ENCODE measurements at regions not wholly inside any gene's neighbourhood (a gene's known extent, or its start where the extent isn't known, plus 50 kb on each side); places are given as distances from the start of the nearest gene placed in this dataset.

GRCh38 chr6:97639702-97640101, 356.7 kb upstream of the MMS22L start:
- Histone ChIP-seq H3K9ac (ENCODE audit: low read depth in 1 of 2, low read length in 2 of 2) (no peak overlapping the region), H3K4me3 (ENCODE audit: low read length in 2 of 2) (no peak overlapping the region), H3K36me3 (ENCODE audit: control insufficient read depth in 2 of 2, insufficient read depth in 2 of 2, low read length in 2 of 2) (no peaks in the 10 kb centered on the region), H3K4me1 (ENCODE audit: control insufficient read depth in 2 of 2, insufficient read depth in 2 of 2, low read length in 2 of 2) (no peaks in the 10 kb centered on the region), H3K27ac (ENCODE audit: low read depth in 2 of 2, low read length in 2 of 2) (no peak overlapping the region), H3K9me3 (ENCODE audit: control insufficient read depth in 2 of 2, low read length in 2 of 2) (no peaks in the 10 kb centered on the region), H3K27me3 (ENCODE audit: control insufficient read depth in 2 of 2, insufficient read depth in 2 of 2, low read length in 2 of 2) (no peaks in the 10 kb centered on the region)

- no peaks in the 10 kb centered on the region for H3K9me3 ChIP-seq (ENCODE audit: control insufficient read depth in 2 of 2, low read length in 2 of 2)
- H3K27me3 ChIP-seq (ENCODE audit: control insufficient read depth in 2 of 2, insufficient read depth in 2 of 2, low read length in 2 of 2): no peaks in the 10 kb centered on the region
- H3K4me1 ChIP-seq (ENCODE audit: control insufficient read depth in 2 of 2, insufficient read depth in 2 of 2, low read length in 2 of 2): no peaks in the 10 kb centered on the region
- H3K4me3 ChIP-seq (ENCODE audit: low read length in 2 of 2): no peak overlapping the region
- no peak overlapping the region for H3K9ac ChIP-seq (ENCODE audit: low read depth in 1 of 2, low read length in 2 of 2)
- H3K36me3 ChIP-seq (ENCODE audit: control insufficient read depth in 2 of 2, insufficient read depth in 2 of 2, low read length in 2 of 2): no peaks in the 10 kb centered on the region
- no peak overlapping the region for H3K27ac ChIP-seq (ENCODE audit: low read depth in 2 of 2, low read length in 2 of 2)
These were observed 361.3 kb upstream of the MMS22L start for GRCh38 chr6:97644353-97644752.

- no peaks in the 10 kb centered on the region for H3K27me3 ChIP-seq (ENCODE audit: control insufficient read depth in 2 of 2, insufficient read depth in 2 of 2, low read length in 2 of 2)
- no peak overlapping the region for H3K9ac ChIP-seq (ENCODE audit: low read depth in 1 of 2, low read length in 2 of 2)
- H3K4me3 ChIP-seq (ENCODE audit: low read length in 2 of 2): no peak overlapping the region
- H3K36me3 ChIP-seq (ENCODE audit: control insufficient read depth in 2 of 2, insufficient read depth in 2 of 2, low read length in 2 of 2): no peaks in the 10 kb centered on the region
- H3K27ac ChIP-seq (ENCODE audit: low read depth in 2 of 2, low read length in 2 of 2): no peak overlapping the region
- H3K4me1 ChIP-seq (ENCODE audit: control insufficient read depth in 2 of 2, insufficient read depth in 2 of 2, low read length in 2 of 2): no peaks in the 10 kb centered on the region
- H3K9me3 ChIP-seq (ENCODE audit: control insufficient read depth in 2 of 2, low read length in 2 of 2): no peaks in the 10 kb centered on the region
These were observed 362.7 kb upstream of the MMS22L start for GRCh38 chr6:97645757-97646156.

- Histone ChIP-seq H3K27ac (ENCODE audit: low read depth in 2 of 2, low read length in 2 of 2) (no peak overlapping the region), H3K9me3 (ENCODE audit: control insufficient read depth in 2 of 2, low read length in 2 of 2) (no peaks in the 10 kb centered on the region), H3K27me3 (ENCODE audit: control insufficient read depth in 2 of 2, insufficient read depth in 2 of 2, low read length in 2 of 2) (no peaks in the 10 kb centered on the region), H3K36me3 (ENCODE audit: control insufficient read depth in 2 of 2, insufficient read depth in 2 of 2, low read length in 2 of 2) (no peaks in the 10 kb centered on the region), H3K4me3 (ENCODE audit: low read length in 2 of 2) (no peak overlapping the region), H3K9ac (ENCODE audit: low read depth in 1 of 2, low read length in 2 of 2) (no peak overlapping the region), H3K4me1 (ENCODE audit: control insufficient read depth in 2 of 2, insufficient read depth in 2 of 2, low read length in 2 of 2) (no peaks in the 10 kb centered on the region)
These were observed 370.1 kb upstream of the MMS22L start for GRCh38 chr6:97653076-97653475.

GRCh38 chr6:97653517-97653916, 370.5 kb upstream of the MMS22L start:
- no peak overlapping the region for H3K4me3 ChIP-seq (ENCODE audit: low read length in 2 of 2)
- no peak overlapping the region for H3K27ac ChIP-seq (ENCODE audit: low read depth in 2 of 2, low read length in 2 of 2)
- no peaks in the 10 kb centered on the region for H3K36me3 ChIP-seq (ENCODE audit: control insufficient read depth in 2 of 2, insufficient read depth in 2 of 2, low read length in 2 of 2)
- H3K27me3 ChIP-seq (ENCODE audit: control insufficient read depth in 2 of 2, insufficient read depth in 2 of 2, low read length in 2 of 2): no peaks in the 10 kb centered on the region
- no peaks in the 10 kb centered on the region for H3K4me1 ChIP-seq (ENCODE audit: control insufficient read depth in 2 of 2, insufficient read depth in 2 of 2, low read length in 2 of 2)
- H3K9me3 ChIP-seq (ENCODE audit: control insufficient read depth in 2 of 2, low read length in 2 of 2): no peaks in the 10 kb centered on the region
- H3K9ac ChIP-seq (ENCODE audit: low read depth in 1 of 2, low read length in 2 of 2): no peak overlapping the region

- H3K27ac ChIP-seq (ENCODE audit: low read depth in 2 of 2, low read length in 2 of 2): no peak overlapping the region
- no peaks in the 10 kb centered on the region for H3K36me3 ChIP-seq (ENCODE audit: control insufficient read depth in 2 of 2, insufficient read depth in 2 of 2, low read length in 2 of 2)
- no peak overlapping the region for H3K4me3 ChIP-seq (ENCODE audit: low read length in 2 of 2)
- no peak overlapping the region for H3K9ac ChIP-seq (ENCODE audit: low read depth in 1 of 2, low read length in 2 of 2)
- H3K27me3 ChIP-seq (ENCODE audit: control insufficient read depth in 2 of 2, insufficient read depth in 2 of 2, low read length in 2 of 2): no peaks in the 10 kb centered on the region
- H3K9me3 ChIP-seq (ENCODE audit: control insufficient read depth in 2 of 2, low read length in 2 of 2): no peaks in the 10 kb centered on the region
- no peaks in the 10 kb centered on the region for H3K4me1 ChIP-seq (ENCODE audit: control insufficient read depth in 2 of 2, insufficient read depth in 2 of 2, low read length in 2 of 2)
These were observed 371.7 kb upstream of the MMS22L start for GRCh38 chr6:97654674-97655073.

GRCh38 chr6:97656236-97656635, 373.2 kb upstream of the MMS22L start:
- H3K9ac ChIP-seq (ENCODE audit: low read depth in 1 of 2, low read length in 2 of 2): no peak overlapping the region
- no peak overlapping the region for H3K27ac ChIP-seq (ENCODE audit: low read depth in 2 of 2, low read length in 2 of 2)
- no peaks in the 10 kb centered on the region for H3K4me1 ChIP-seq (ENCODE audit: control insufficient read depth in 2 of 2, insufficient read depth in 2 of 2, low read length in 2 of 2)
- no peak overlapping the region for H3K4me3 ChIP-seq (ENCODE audit: low read length in 2 of 2)
- H3K36me3 ChIP-seq (ENCODE audit: control insufficient read depth in 2 of 2, insufficient read depth in 2 of 2, low read length in 2 of 2): no peaks in the 10 kb centered on the region
- H3K27me3 ChIP-seq (ENCODE audit: control insufficient read depth in 2 of 2, insufficient read depth in 2 of 2, low read length in 2 of 2): no peaks in the 10 kb centered on the region
- no peaks in the 10 kb centered on the region for H3K9me3 ChIP-seq (ENCODE audit: control insufficient read depth in 2 of 2, low read length in 2 of 2)

- no peak overlapping the region for H3K27ac ChIP-seq (ENCODE audit: low read depth in 2 of 2, low read length in 2 of 2)
- H3K9ac ChIP-seq (ENCODE audit: low read depth in 1 of 2, low read length in 2 of 2): no peak overlapping the region
- H3K4me1 ChIP-seq (ENCODE audit: control insufficient read depth in 2 of 2, insufficient read depth in 2 of 2, low read length in 2 of 2): no peaks in the 10 kb centered on the region
These were observed 373.8 kb upstream of the MMS22L start for GRCh38 chr6:97656706-97657350.

GRCh38 chr6:97658090-97658489, 375.1 kb upstream of the MMS22L start:
- H3K4me3 ChIP-seq (ENCODE audit: low read length in 2 of 2): no peak overlapping the region

More at GRCh38 chr6:97656706-97657350, 373.8 kb upstream of the MMS22L start:
- Histone ChIP-seq H3K9me3 (ENCODE audit: control insufficient read depth in 2 of 2, low read length in 2 of 2) (no peaks in the 10 kb centered on the region), H3K27me3 (ENCODE audit: control insufficient read depth in 2 of 2, insufficient read depth in 2 of 2, low read length in 2 of 2) (no peaks in the 10 kb centered on the region), H3K4me3 (ENCODE audit: low read length in 2 of 2) (no peak overlapping the region), H3K36me3 (ENCODE audit: control insufficient read depth in 2 of 2, insufficient read depth in 2 of 2, low read length in 2 of 2) (no peaks in the 10 kb centered on the region)

GRCh38 chr6:97663252-97663651, 380.2 kb upstream of the MMS22L start:
- H3K27me3 ChIP-seq (ENCODE audit: control insufficient read depth in 2 of 2, insufficient read depth in 2 of 2, low read length in 2 of 2): no peaks in the 10 kb centered on the region
- no peak overlapping the region for H3K27ac ChIP-seq (ENCODE audit: low read depth in 2 of 2, low read length in 2 of 2)
- no peaks in the 10 kb centered on the region for H3K9me3 ChIP-seq (ENCODE audit: control insufficient read depth in 2 of 2, low read length in 2 of 2)
- no peaks in the 10 kb centered on the region for H3K36me3 ChIP-seq (ENCODE audit: control insufficient read depth in 2 of 2, insufficient read depth in 2 of 2, low read length in 2 of 2)
- no peak overlapping the region for H3K9ac ChIP-seq (ENCODE audit: low read depth in 1 of 2, low read length in 2 of 2)
- H3K4me1 ChIP-seq (ENCODE audit: control insufficient read depth in 2 of 2, insufficient read depth in 2 of 2, low read length in 2 of 2): no peaks in the 10 kb centered on the region
- no peak overlapping the region for H3K4me3 ChIP-seq (ENCODE audit: low read length in 2 of 2)

More at GRCh38 chr6:97658090-97658489, 375.1 kb upstream of the MMS22L start:
- no peak overlapping the region for H3K9ac ChIP-seq (ENCODE audit: low read depth in 1 of 2, low read length in 2 of 2)
- H3K9me3 ChIP-seq (ENCODE audit: control insufficient read depth in 2 of 2, low read length in 2 of 2): no peaks in the 10 kb centered on the region
- no peaks in the 10 kb centered on the region for H3K36me3 ChIP-seq (ENCODE audit: control insufficient read depth in 2 of 2, insufficient read depth in 2 of 2, low read length in 2 of 2)
- H3K27me3 ChIP-seq (ENCODE audit: control insufficient read depth in 2 of 2, insufficient read depth in 2 of 2, low read length in 2 of 2): no peaks in the 10 kb centered on the region
- H3K4me1 ChIP-seq (ENCODE audit: control insufficient read depth in 2 of 2, insufficient read depth in 2 of 2, low read length in 2 of 2): no peaks in the 10 kb centered on the region
- H3K27ac ChIP-seq (ENCODE audit: low read depth in 2 of 2, low read length in 2 of 2): no peak overlapping the region

- Histone ChIP-seq H3K4me1 (ENCODE audit: control insufficient read depth in 2 of 2, insufficient read depth in 2 of 2, low read length in 2 of 2) (no peaks in the 10 kb centered on the region), H3K9ac (ENCODE audit: low read depth in 1 of 2, low read length in 2 of 2) (no peak overlapping the region), H3K9me3 (ENCODE audit: control insufficient read depth in 2 of 2, low read length in 2 of 2) (no peaks in the 10 kb centered on the region), H3K4me3 (ENCODE audit: low read length in 2 of 2) (no peak overlapping the region), H3K27me3 (ENCODE audit: control insufficient read depth in 2 of 2, insufficient read depth in 2 of 2, low read length in 2 of 2) (no peaks in the 10 kb centered on the region), H3K27ac (ENCODE audit: low read depth in 2 of 2, low read length in 2 of 2) (no peak overlapping the region), H3K36me3 (ENCODE audit: control insufficient read depth in 2 of 2, insufficient read depth in 2 of 2, low read length in 2 of 2) (no peaks in the 10 kb centered on the region)
These were observed 382.4 kb upstream of the MMS22L start for GRCh38 chr6:97665446-97665845.

Data from mucosa of rectum (tissue), 2 donors.